H1 (cell line): ENCODE measurements at regions not wholly inside any gene's neighbourhood (a gene's known extent, or its start where the extent isn't known, plus 50 kb on each side); places are given as distances from the start of the nearest gene placed in this dataset.

Experiments used
- CTCF ChIA-PET: fragments of 300-600 bp; sonication (Branson Sonifier 250); formaldehyde crosslinking; loops from one replicate; lab custom pipeline; 2021; ENCODE audit not compliant: partially characterized antibody; lab: Charles Lee
- POLR2A ChIA-PET: fragments of 300-600 bp; sonication (Branson Sonifier 250); formaldehyde crosslinking; loops from one replicate; lab custom pipeline; 2021; ENCODE audit warnings: inconsistent platforms; ENCODE audit not compliant: partially characterized antibody; lab: Charles Lee
- DNase-seq, 2 experiments: peaks; one replicate each; pipeline versions ENCODE4 v3.0.0 to v3.0.0-alpha.2; 2010 to 2022; ENCODE audit warnings: low spot score in 2 of 2, low read depth in 1 of 2, mixed read lengths in 1 of 2
- FAIRE-seq: peaks from 2 replicates; lab custom pipeline; 2011; peaks lifted over from hg19 to GRCh38; lab: Jason Lieb, UNC
- H2AFZ ChIP-seq: 2 replicates; pipeline ENCODE4 v1.8.1; 2012; ENCODE audit warnings: low read length, inconsistent platforms
- H2AK5ac ChIP-seq: 2 replicates; pipeline ENCODE4 v1.6.1; 2013; ENCODE audit warnings: low read depth, low read length
- H2BK120ac ChIP-seq: replicated peaks from 2 replicates; pipeline ENCODE3; 2013; ENCODE audit warnings: low read depth, low read length, inconsistent platforms
- H2BK12ac ChIP-seq: 2 replicates; pipeline ENCODE4 v1.6.1; 2013; ENCODE audit warnings: low read depth, low read length
- H2BK15ac ChIP-seq: 2 replicates; pipeline ENCODE4 v1.6.1; 2013; ENCODE audit warnings: low read length
- H2BK20ac ChIP-seq: 2 replicates; pipeline ENCODE4 v1.6.1; 2013; ENCODE audit warnings: low read length
- H2BK5ac ChIP-seq: 2 replicates; pipeline ENCODE4 v1.6.1; 2013; ENCODE audit warnings: low read depth, low read length
- H3K14ac ChIP-seq: 2 replicates; pipeline ENCODE4 v1.6.1; 2013; ENCODE audit warnings: inconsistent platforms; ENCODE audit not compliant: insufficient read length
- H3K18ac ChIP-seq: 2 replicates; pipeline ENCODE4 v1.6.1; 2013; ENCODE audit warnings: low read length; ENCODE audit errors: extremely low read depth
- H3K23ac ChIP-seq: 2 replicates; pipeline ENCODE4 v1.6.1; 2013; ENCODE audit warnings: inconsistent platforms; ENCODE audit not compliant: insufficient read length
- H3K23me2 ChIP-seq: 2 replicates; pipeline ENCODE4 v1.6.1; 2013; ENCODE audit warnings: low read depth, low read length
- H3K27ac ChIP-seq: 2 replicates; pipeline ENCODE4 v1.6.1; 2011; ENCODE audit warnings: low read depth, low read length, inconsistent platforms
- H3K27me3 ChIP-seq, 4 experiments: replicated peaks in 1 of 4; 1 replicate in 1 of 4; 2 replicates in 3 of 4; pipeline versions ENCODE4 v1.6.1 to v1.8.1; 2011 to 2013; ENCODE audit warnings: low read length in 3 of 4, mild to moderate bottlenecking in 3 of 4, inconsistent platforms in 2 of 4, mixed read lengths in 2 of 4, moderate library complexity in 1 of 4; ENCODE audit not compliant: control insufficient read depth in 3 of 4, insufficient read depth in 3 of 4; ENCODE audit errors: extremely low read depth in 1 of 4
- H3K36me3 ChIP-seq, 4 experiments: 2 replicates each; pipeline versions ENCODE4 v1.6.1 to v1.8.1; 2011 to 2013; ENCODE audit warnings: mild to moderate bottlenecking in 4 of 4, low read length in 3 of 4, moderate library complexity in 2 of 4, control low read depth in 1 of 4, inconsistent platforms in 1 of 4; ENCODE audit not compliant: insufficient read depth in 4 of 4, control insufficient read depth in 2 of 4
- H3K4ac ChIP-seq: replicated peaks from 2 replicates; pipeline ENCODE3; 2013; ENCODE audit warnings: low read length, low read depth, mixed read lengths, inconsistent platforms; ENCODE audit not compliant: insufficient read length
- H3K4me1 ChIP-seq, 4 experiments: replicated peaks in 1 of 4; 1 replicate in 1 of 4; 2 replicates in 3 of 4; pipeline versions ENCODE4 v1.6.1 to v1.8.1; 2011 to 2013; ENCODE audit warnings: low read length in 3 of 4, inconsistent platforms in 2 of 4, mixed read lengths in 1 of 4; ENCODE audit not compliant: insufficient read depth in 4 of 4, control insufficient read depth in 3 of 4
- H3K4me2 ChIP-seq, 2 experiments: 2 replicates each; pipeline versions ENCODE4 v1.6.1 to v1.8.1; 2011 to 2013; ENCODE audit warnings: low read depth in 2 of 2, low read length in 2 of 2, control low read depth in 1 of 2, inconsistent platforms in 1 of 2, mild to moderate bottlenecking in 1 of 2; ENCODE audit not compliant: insufficient read depth in 1 of 2
- H3K4me3 ChIP-seq, 4 experiments: fragments of 200-600, 300-600 bp in 1 of 4; sonication (generic), shearing (Covaris generic), sonication (Bioruptor Twin) in 1 of 4; 2 replicates each; pipeline versions ENCODE4 v1.5.1 to v1.8.1; 2011 to 2016; ENCODE audit warnings: low read length in 4 of 4, low read depth in 3 of 4, control low read depth in 2 of 4, inconsistent platforms in 2 of 4, mild to moderate bottlenecking in 2 of 4, mixed read lengths in 1 of 4, moderate library complexity in 1 of 4; ENCODE audit not compliant: insufficient read depth in 2 of 4; ENCODE audit errors: extremely low read depth in 1 of 4
- H3K56ac ChIP-seq: replicated peaks from 2 replicates; pipeline ENCODE3; 2013; ENCODE audit warnings: low read depth, mild to moderate bottlenecking, mixed read lengths, low read length, inconsistent platforms; ENCODE audit not compliant: insufficient read length
- H3K79me1 ChIP-seq: 2 replicates; pipeline ENCODE4 v1.6.1; 2013; ENCODE audit warnings: low read depth, low read length, control low read depth
- H3K79me2 ChIP-seq, 2 experiments: 2 replicates each; pipeline versions ENCODE4 v1.6.1 to v1.8.1; 2012 to 2013; ENCODE audit warnings: low read length in 2 of 2, mild to moderate bottlenecking in 2 of 2, inconsistent platforms in 1 of 2; ENCODE audit not compliant: insufficient read depth in 2 of 2, control insufficient read depth in 1 of 2
- H3K9ac ChIP-seq, 4 experiments: replicated peaks in 1 of 4; 1 replicate in 1 of 4; 2 replicates in 3 of 4; pipeline versions ENCODE4 v1.6.1 to v1.8.1; 2011 to 2013; ENCODE audit warnings: low read depth in 3 of 4, low read length in 3 of 4, control low read depth in 2 of 4, mild to moderate bottlenecking in 2 of 4, moderate library complexity in 2 of 4, inconsistent platforms in 1 of 4; ENCODE audit errors: extremely low read depth in 1 of 4
- H3K9me3 ChIP-seq, 2 experiments: 2 replicates each; pipeline versions ENCODE4 v1.6.1 to v1.8.1; 2012 to 2013; ENCODE audit warnings: mild to moderate bottlenecking in 2 of 2, moderate library complexity in 2 of 2, control low read depth in 1 of 2, inconsistent platforms in 1 of 2, low read depth in 1 of 2, low read length in 1 of 2, mixed read lengths in 1 of 2; ENCODE audit not compliant: insufficient read depth in 2 of 2
- H4K20me1 ChIP-seq, 2 experiments: replicated peaks in 1 of 2; 2 replicates each; pipeline versions ENCODE3 to v1.8.1; 2011 to 2013; ENCODE audit warnings: inconsistent platforms in 2 of 2, low read length in 2 of 2, mild to moderate bottlenecking in 1 of 2; ENCODE audit not compliant: insufficient read depth in 2 of 2, control insufficient read depth in 1 of 2
- H4K5ac ChIP-seq: 2 replicates; pipeline ENCODE4 v1.6.1; 2013; ENCODE audit warnings: low read length, low read depth, mixed read lengths, inconsistent platforms; ENCODE audit not compliant: insufficient read length
- H4K8ac ChIP-seq: 2 replicates; pipeline ENCODE4 v1.8.0; 2013; ENCODE audit warnings: mild to moderate bottlenecking, moderate library complexity, low read length, inconsistent platforms; ENCODE audit not compliant: insufficient read depth; ENCODE audit errors: extremely low read depth
- H4K91ac ChIP-seq: replicated peaks from 2 replicates; pipeline ENCODE3; 2013; ENCODE audit warnings: low read length, mixed read lengths, inconsistent platforms; ENCODE audit not compliant: insufficient read length
- SIX5 ChIP-seq: IDR thresholded peaks from 2 replicates; pipeline ENCODE4 v1.6.1; 2011; ENCODE audit warnings: mild to moderate bottlenecking, low read depth, low read length
- WGBS, 2 experiments: shearing (Covaris generic) in 1 of 2; methylation state at CpG; one replicate each; pipeline versions ENCODE4 v1.1.6 to v1.1.7; 2013 to 2015; ENCODE audit warnings: low lambda C conversion rate in 2 of 2, mixed read lengths in 2 of 2, inconsistent platforms in 1 of 2, low coverage in 1 of 2, missing lambda C conversion rate in 1 of 2; ENCODE audit not compliant: insufficient replicate concordance in 2 of 2, insufficient coverage in 1 of 2, insufficient read length in 1 of 2; ENCODE audit errors: extremely low coverage in 1 of 2, missing lambda C conversion rate in 1 of 2; 5-methylcytosine and 5-hydroxymethylcytosine counted together

DNA sequence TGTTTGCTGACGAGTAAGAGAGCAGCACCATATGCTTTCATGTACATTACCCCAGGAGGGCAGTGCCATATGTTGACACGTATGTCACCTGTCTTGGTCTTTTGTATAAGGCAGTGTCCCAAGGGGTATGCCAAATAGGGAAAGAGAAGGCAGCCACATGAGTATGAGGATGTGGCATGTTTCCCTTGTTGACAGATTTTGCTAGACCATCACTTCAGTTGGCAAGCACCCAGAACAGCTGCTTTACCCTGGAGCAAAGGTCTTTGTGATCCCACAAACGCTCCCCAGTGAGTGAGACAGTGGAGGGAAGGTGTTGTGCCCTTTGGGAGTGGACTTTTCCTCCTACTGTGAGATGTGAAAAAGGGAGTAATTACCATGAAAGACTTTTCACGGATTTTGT is 350.1 kb downstream of the ETV1 start:
- H3K27ac ChIP-seq = no peak overlapping the region
- no peak overlapping the region for H2BK12ac ChIP-seq
- no peaks in the 10 kb centered on the region for H4K20me1 ChIP-seq
- H3K18ac ChIP-seq = no peak overlapping the region
- no peaks in the 10 kb centered on the region for H3K23me2 ChIP-seq
- H3K4me2 ChIP-seq = no peak overlapping the region
- H3K79me2 ChIP-seq = no peaks in the 10 kb centered on the region
- H3K23ac ChIP-seq = no peak overlapping the region
- no peak overlapping the region for H3K14ac ChIP-seq
- no peak overlapping the region for H2BK120ac ChIP-seq
- no peaks in the 10 kb centered on the region for H3K9me3 ChIP-seq
- 77% methylated on average over 4 of the region's 4 CpGs; no CpG with 5 or more reads in 1 of the 2 experiments for WGBS, 2 experiments
- POLR2A ChIA-PET = no interaction called here
- no peak overlapping the region for H4K91ac ChIP-seq
- no peak overlapping the region for H3K9ac ChIP-seq
- H2BK20ac ChIP-seq = no peak overlapping the region
- FAIRE-seq (no peak), DNase-seq (no peak)
- no peaks in the 10 kb centered on the region for H3K4me1 ChIP-seq
- H2AK5ac ChIP-seq = 0 out of 2 replicates have a peak overlapping the region, but pooled peaks have one; percentile 53
- H3K4me3 ChIP-seq = no peak overlapping the region
- no peak overlapping the region for H4K8ac ChIP-seq
- no peak overlapping the region for H2BK5ac ChIP-seq
- H3K79me1 ChIP-seq = no peaks in the 10 kb centered on the region
- no peak overlapping the region for H3K4ac ChIP-seq
- H4K5ac ChIP-seq = no peak overlapping the region
- H2BK15ac ChIP-seq = 0 out of 2 replicates have a peak overlapping the region, but pooled peaks have one; percentile 25
- H2AFZ ChIP-seq = no peak overlapping the region
- no peaks in the 10 kb centered on the region for H3K36me3 ChIP-seq
- CTCF ChIA-PET = no interaction called here
- peaks cover 0 to 2% (median 0%) of the 10 kb centered on the region in 4 experiments; a peak in 1 of 7 replicates for H3K27me3 ChIP-seq
- H3K56ac ChIP-seq = no peak overlapping the region
- TF ChIP-seq SIX5 = no peak
